ENCODE measurements at regions not wholly inside any gene's neighbourhood (a gene's known extent, or its start where the extent isn't known, plus 50 kb on each side); places are given as distances from the start of the nearest gene placed in this dataset.

DNA sequence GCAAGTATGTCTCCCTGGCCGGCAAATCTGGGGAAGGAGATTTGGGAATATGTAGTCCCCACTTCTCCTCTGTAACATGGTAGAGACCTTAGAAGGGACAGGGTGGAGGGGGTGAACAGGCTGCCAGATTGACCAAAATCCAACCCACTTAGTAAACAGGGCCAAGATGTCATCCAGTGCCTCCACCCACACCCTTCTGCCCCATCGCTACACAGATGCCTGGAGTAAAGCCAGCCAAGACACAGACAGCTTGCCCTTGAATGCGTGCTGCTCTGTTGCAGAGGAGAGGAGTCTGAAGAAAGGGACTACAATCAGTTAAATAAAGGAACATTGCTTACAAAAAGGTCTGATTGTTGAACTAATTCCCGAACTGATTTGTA, 160.1 kb upstream of the LDB2 start:
- TF ChIP-seq, protein P1, sequence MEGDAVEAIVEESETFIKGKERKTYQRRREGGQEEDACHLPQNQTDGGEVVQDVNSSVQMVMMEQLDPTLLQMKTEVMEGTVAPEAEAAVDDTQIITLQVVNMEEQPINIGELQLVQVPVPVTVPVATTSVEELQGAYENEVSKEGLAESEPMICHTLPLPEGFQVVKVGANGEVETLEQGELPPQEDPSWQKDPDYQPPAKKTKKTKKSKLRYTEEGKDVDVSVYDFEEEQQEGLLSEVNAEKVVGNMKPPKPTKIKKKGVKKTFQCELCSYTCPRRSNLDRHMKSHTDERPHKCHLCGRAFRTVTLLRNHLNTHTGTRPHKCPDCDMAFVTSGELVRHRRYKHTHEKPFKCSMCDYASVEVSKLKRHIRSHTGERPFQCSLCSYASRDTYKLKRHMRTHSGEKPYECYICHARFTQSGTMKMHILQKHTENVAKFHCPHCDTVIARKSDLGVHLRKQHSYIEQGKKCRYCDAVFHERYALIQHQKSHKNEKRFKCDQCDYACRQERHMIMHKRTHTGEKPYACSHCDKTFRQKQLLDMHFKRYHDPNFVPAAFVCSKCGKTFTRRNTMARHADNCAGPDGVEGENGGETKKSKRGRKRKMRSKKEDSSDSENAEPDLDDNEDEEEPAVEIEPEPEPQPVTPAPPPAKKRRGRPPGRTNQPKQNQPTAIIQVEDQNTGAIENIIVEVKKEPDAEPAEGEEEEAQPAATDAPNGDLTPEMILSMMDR (IDR thresholded peaks at IDR 0.05), result no peak
- no peak for TF ChIP-seq POLR2A (IDR thresholded peaks at IDR 0.05)
- TF ChIP-seq EP300 (IDR thresholded peaks at IDR 0.05), result no peak
- TF ChIP-seq POLR2AphosphoS5 (IDR thresholded peaks at IDR 0.05), result no peak

Measured in sigmoid colon (tissue), 4 donors.